Endometrial microvascular endothelial cells (primary cell): ENCODE measurements at regions not wholly inside any gene's neighbourhood (a gene's known extent, or its start where the extent isn't known, plus 50 kb on each side); places are given as distances from the start of the nearest gene placed in this dataset.

Source experiments
- in situ Hi-C: cut with HindIII; loops from 2 replicates; pipeline ENCODE4 v1.10.0; 2017; ENCODE audit warnings: low sequenced_read_pairs, low pct_unique_long_range_greater_than_20kb; ENCODE audit errors: inconsistent ontology term

- in situ Hi-C loops = no loop called here
Observed at GRCh38 chr5:163964671-163965070, 459.3 kb downstream of the MAT2B start.

GRCh38 chr5:163967268-163967667 lies 461.8 kb downstream of the MAT2B start:
- in situ Hi-C loops = no loop called here

- in situ Hi-C loops = no loop called here
Observed at GRCh38 chr5:163968651-163969050, 463.2 kb downstream of the MAT2B start.

- in situ Hi-C loops = no loop called here
Observed at GRCh38 chr5:163976696-163977095, 471.3 kb downstream of the MAT2B start.

- in situ Hi-C loops = no loop called here
Observed at GRCh38 chr5:163978897-163979296, 473.5 kb downstream of the MAT2B start.

- in situ Hi-C loops = no loop called here
Observed at GRCh38 chr5:163988566-163988965, 483.1 kb downstream of the MAT2B start.

GRCh38 chr5:163993126-163993525 lies 487.7 kb downstream of the MAT2B start:
- in situ Hi-C loops = no loop called here

GRCh38 chr5:163995206-163995605 lies 489.8 kb downstream of the MAT2B start:
- in situ Hi-C loops = no loop called here

- in situ Hi-C loops = no loop called here
Observed at GRCh38 chr5:163997965-163998364, 492.5 kb downstream of the MAT2B start.

- in situ Hi-C loops = no loop called here
Observed at GRCh38 chr5:164000241-164000640, 494.8 kb downstream of the MAT2B start.

GRCh38 chr5:164000819-164001218 lies 495.4 kb downstream of the MAT2B start:
- in situ Hi-C loops = no loop called here

GRCh38 chr5:164002214-164002613 lies 496.8 kb downstream of the MAT2B start:
- in situ Hi-C loops = no loop called here

GRCh38 chr5:164002628-164003027 lies 497.2 kb downstream of the MAT2B start:
- in situ Hi-C loops = no loop called here

GRCh38 chr5:164005071-164005470 lies 499.7 kb downstream of the MAT2B start:
- in situ Hi-C loops = no loop called here

- in situ Hi-C loops = no loop called here
Observed at GRCh38 chr5:164007064-164007463, 501.6 kb downstream of the MAT2B start.

GRCh38 chr5:164009621-164010020 lies 504.2 kb downstream of the MAT2B start:
- in situ Hi-C loops = no loop called here

GRCh38 chr5:164010900-164011299 lies 505.5 kb downstream of the MAT2B start:
- in situ Hi-C loops = no loop called here

- in situ Hi-C loops = no loop called here
Observed at GRCh38 chr5:164012371-164012770, 507.0 kb downstream of the MAT2B start.

GRCh38 chr5:164013077-164013670 lies 507.8 kb downstream of the MAT2B start:
- in situ Hi-C loops = no loop called here

GRCh38 chr5:164020116-164020515 lies 514.7 kb downstream of the MAT2B start:
- in situ Hi-C loops = no loop called here

GRCh38 chr5:164027738-164028137 lies 522.3 kb downstream of the MAT2B start:
- in situ Hi-C loops = no loop called here
